B cell (primary cell): ENCODE measurements at regions not wholly inside any gene's neighbourhood (a gene's known extent, or its start where the extent isn't known, plus 50 kb on each side); places are given as distances from the start of the nearest gene placed in this dataset.

Source experiments
- ATAC-seq: fragments of 200-7000 bp; cut with Tn5 transposase; one replicate; pipeline ENCODE4 v1.10.0; 2021; ENCODE audit warnings: low read depth, mild to moderate bottlenecking, moderate number of reproducible peaks, moderate library complexity
- CTCF ChIA-PET: fragments of 350-600 bp; sonication (Branson Sonifier 250); formaldehyde crosslinking; loops from one replicate; lab custom pipeline; 2021; ENCODE audit warnings: antibody characterized with exemption, inconsistent platforms; lab: Charles Lee
- POLR2A ChIA-PET: fragments of 350-600 bp; sonication (Branson Sonifier 250); formaldehyde crosslinking; loops from one replicate; lab custom pipeline; 2021; ENCODE audit warnings: antibody characterized with exemption; lab: Charles Lee
- DNase-seq: peaks from one replicate; pipeline ENCODE4 v3.0.0; 2013
- H2AFZ ChIP-seq: 2 replicates; pipeline ENCODE4 v1.6.1; 2012; ENCODE audit warnings: mild to moderate bottlenecking, low read depth, low read length; ENCODE audit not compliant: insufficient read depth, poor library complexity, severe bottlenecking
- H3K27ac ChIP-seq, 2 donors: 1 replicate in 1 of 2; 2 replicates in 1 of 2; pipeline ENCODE4 v1.5.1; 2012 to 2013; ENCODE audit warnings: low read length in 2 of 2, mild to moderate bottlenecking in 2 of 2, moderate library complexity in 1 of 2
- H3K27me3 ChIP-seq, 4 experiments: fragments of 200-600 bp in 1 of 4; sonication (generic) in 1 of 4; replicated peaks in 1 of 4; 1 replicate in 2 of 4; 2 replicates in 2 of 4; pipeline versions ENCODE4 v1.6.1 to v1.7.0; 2013 to 2016; ENCODE audit warnings: low read length in 3 of 4, mild to moderate bottlenecking in 2 of 4, mixed read lengths in 1 of 4, moderate library complexity in 1 of 4; ENCODE audit not compliant: insufficient read depth in 4 of 4, control insufficient read depth in 3 of 4; ENCODE audit errors: control extremely low read depth in 1 of 4
- H3K36me3 ChIP-seq, 2 experiments: replicated peaks in 1 of 2; 1 replicate in 1 of 2; 2 replicates in 1 of 2; pipeline versions ENCODE4 v1.6.1 to v1.7.1; 2013; ENCODE audit warnings: low read length in 1 of 2; ENCODE audit not compliant: insufficient read depth in 2 of 2, control insufficient read depth in 1 of 2; ENCODE audit errors: control extremely low read depth in 1 of 2, extremely low read depth in 1 of 2
- H3K4me1 ChIP-seq, 2 donors: fragments of 200-600 bp in 1 of 2; sonication (generic) in 1 of 2; 1 replicate in 1 of 2; 2 replicates in 1 of 2; pipeline versions ENCODE4 v1.5.1 to v1.6.1; 2013 to 2017; ENCODE audit warnings: low read length in 2 of 2; ENCODE audit not compliant: control insufficient read depth in 2 of 2, insufficient read depth in 2 of 2
- H3K4me2 ChIP-seq: replicated peaks from 2 replicates; pipeline ENCODE3; 2012; ENCODE audit warnings: mild to moderate bottlenecking, low read depth, low read length; ENCODE audit not compliant: poor library complexity, severe bottlenecking
- H3K4me3 ChIP-seq, 5 experiments: fragments of 200-600 bp in 1 of 5; sonication (generic) in 1 of 5; 1 replicate in 3 of 5; 2 replicates in 2 of 5; pipeline versions ENCODE4 v1.5.1 to v1.7.0; 2011 to 2016; ENCODE audit warnings: low read length in 4 of 5, mild to moderate bottlenecking in 4 of 5, low read depth in 2 of 5, control low read depth in 1 of 5, moderate library complexity in 1 of 5; ENCODE audit not compliant: insufficient read depth in 1 of 5; ENCODE audit errors: control extremely low read depth in 1 of 5, extremely low read depth in 1 of 5
- H3K79me2 ChIP-seq: fragments of 200-600 bp; sonication (generic); one replicate; pipeline ENCODE4 v1.6.0; 2016; ENCODE audit warnings: low read length; ENCODE audit not compliant: control insufficient read depth, insufficient read depth
- H3K9ac ChIP-seq: fragments of 200-600 bp; sonication (generic); 2 replicates; pipeline ENCODE4 v1.6.1; 2017; ENCODE audit warnings: mild to moderate bottlenecking, low read length, moderate library complexity
- H3K9me3 ChIP-seq, 3 donors: one replicate each; pipeline versions ENCODE4 v1.6.1 to v1.7.1; 2013; ENCODE audit warnings: low read length in 2 of 3; ENCODE audit not compliant: control insufficient read depth in 2 of 3, insufficient read depth in 1 of 3; ENCODE audit errors: control extremely low read depth in 1 of 3
- H4K20me1 ChIP-seq: 2 replicates; pipeline ENCODE4 v1.6.0; 2012; ENCODE audit warnings: mild to moderate bottlenecking, low read length; ENCODE audit not compliant: insufficient read depth, control insufficient read depth, poor library complexity, severe bottlenecking
- H3K27ac Mint-ChIP-seq: one replicate; pipeline ENCODE4 v1.8.0; 2021; ENCODE audit warnings: mixed read lengths
- H3K27me3 Mint-ChIP-seq: one replicate; pipeline ENCODE4 v1.8.0; 2021; ENCODE audit warnings: mixed read lengths
- H3K4me1 Mint-ChIP-seq: one replicate; pipeline ENCODE4 v1.8.0; 2021; ENCODE audit warnings: mixed read lengths
- H3K4me3 Mint-ChIP-seq: one replicate; pipeline ENCODE4 v1.8.0; 2021; ENCODE audit warnings: mixed read lengths
- H3K9me3 Mint-ChIP-seq: one replicate; pipeline ENCODE4 v1.8.0; 2022; ENCODE audit warnings: mixed read lengths; ENCODE audit not compliant: insufficient read depth
- EZH2 ChIP-seq: IDR thresholded peaks from 2 replicates; pipeline ENCODE4 v1.6.1; 2012; ENCODE audit warnings: borderline replicate concordance, low read depth, mild to moderate bottlenecking, moderate library complexity, low read length; ENCODE audit not compliant: insufficient read depth, poor library complexity, severe bottlenecking
- WGBS: methylation state at CpG from one replicate; pipeline ENCODE4 v1.1.5; 2013; ENCODE audit warnings: missing lambda C conversion rate; ENCODE audit not compliant: insufficient coverage; 5-methylcytosine and 5-hydroxymethylcytosine counted together
- intact Hi-C: fragments of 100-400 bp; cut with micrococcal nuclease; formaldehyde crosslinking; loops from one replicate; pipeline ENCODE4 v1.10.0; 2022
- TF ChIP-seq, protein P1 (sequence below): fragments of 200-600 bp; IDR thresholded peaks from one replicate; pipeline ENCODE4 v1.8.0; 2022; ENCODE audit warnings: antibody characterized with exemption, mild to moderate bottlenecking

DNA sequence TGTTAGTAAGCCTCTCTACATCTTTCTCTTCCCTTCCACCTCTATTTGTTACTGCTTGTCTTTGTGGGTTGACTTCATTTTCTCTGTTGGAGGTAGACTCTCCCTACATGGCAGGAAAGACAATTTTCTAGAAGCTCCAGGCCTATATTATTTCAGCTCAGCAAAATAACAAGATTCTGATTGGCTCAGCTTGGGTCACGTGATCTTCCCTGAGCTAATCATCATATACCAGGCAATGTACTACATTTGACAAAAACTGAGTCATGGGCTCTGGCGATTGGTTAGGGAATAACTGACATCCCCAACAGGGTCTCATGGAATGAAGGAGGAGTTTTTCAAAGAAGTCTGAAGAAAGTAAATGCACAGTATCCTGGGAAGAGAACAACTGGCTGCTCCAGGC, 65.6 kb upstream of the NR3C1 start:
- ChIA-PET POLR2A (no interaction called here), CTCF (no interaction called here)
- Mint-ChIP-seq H3K9me3 (no peaks in the 10 kb centered on the region), H3K27ac (no peak overlapping the region), H3K27me3 (no peaks in the 10 kb centered on the region), H3K4me1 (no peaks in the 10 kb centered on the region), H3K4me3 (no peak overlapping the region)
- H3K9me3 ChIP-seq = no peaks in the 10 kb centered on the region
- H3K79me2 ChIP-seq = no peaks in the 10 kb centered on the region
- H3K4me2 ChIP-seq = no peak overlapping the region
- no peaks in the 10 kb centered on the region for H3K4me1 ChIP-seq
- 100% methylated on average over 1 of the region's 2 CpGs for WGBS
- TF ChIP-seq, protein P1, sequence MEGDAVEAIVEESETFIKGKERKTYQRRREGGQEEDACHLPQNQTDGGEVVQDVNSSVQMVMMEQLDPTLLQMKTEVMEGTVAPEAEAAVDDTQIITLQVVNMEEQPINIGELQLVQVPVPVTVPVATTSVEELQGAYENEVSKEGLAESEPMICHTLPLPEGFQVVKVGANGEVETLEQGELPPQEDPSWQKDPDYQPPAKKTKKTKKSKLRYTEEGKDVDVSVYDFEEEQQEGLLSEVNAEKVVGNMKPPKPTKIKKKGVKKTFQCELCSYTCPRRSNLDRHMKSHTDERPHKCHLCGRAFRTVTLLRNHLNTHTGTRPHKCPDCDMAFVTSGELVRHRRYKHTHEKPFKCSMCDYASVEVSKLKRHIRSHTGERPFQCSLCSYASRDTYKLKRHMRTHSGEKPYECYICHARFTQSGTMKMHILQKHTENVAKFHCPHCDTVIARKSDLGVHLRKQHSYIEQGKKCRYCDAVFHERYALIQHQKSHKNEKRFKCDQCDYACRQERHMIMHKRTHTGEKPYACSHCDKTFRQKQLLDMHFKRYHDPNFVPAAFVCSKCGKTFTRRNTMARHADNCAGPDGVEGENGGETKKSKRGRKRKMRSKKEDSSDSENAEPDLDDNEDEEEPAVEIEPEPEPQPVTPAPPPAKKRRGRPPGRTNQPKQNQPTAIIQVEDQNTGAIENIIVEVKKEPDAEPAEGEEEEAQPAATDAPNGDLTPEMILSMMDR = no peak
- no peak for TF ChIP-seq EZH2
- DNase-seq = no peak
- H3K9ac ChIP-seq = no peak overlapping the region
- no peak overlapping the region for H3K27ac ChIP-seq
- no peaks in the 10 kb centered on the region for H4K20me1 ChIP-seq
- intact Hi-C loops = no loop called here
- no peaks in the 10 kb centered on the region for H3K27me3 ChIP-seq
- H3K4me3 ChIP-seq = no peak overlapping the region
- ATAC-seq = no peak
- no peaks in the 10 kb centered on the region for H3K36me3 ChIP-seq
- H2AFZ ChIP-seq = no peak overlapping the region

DNA sequence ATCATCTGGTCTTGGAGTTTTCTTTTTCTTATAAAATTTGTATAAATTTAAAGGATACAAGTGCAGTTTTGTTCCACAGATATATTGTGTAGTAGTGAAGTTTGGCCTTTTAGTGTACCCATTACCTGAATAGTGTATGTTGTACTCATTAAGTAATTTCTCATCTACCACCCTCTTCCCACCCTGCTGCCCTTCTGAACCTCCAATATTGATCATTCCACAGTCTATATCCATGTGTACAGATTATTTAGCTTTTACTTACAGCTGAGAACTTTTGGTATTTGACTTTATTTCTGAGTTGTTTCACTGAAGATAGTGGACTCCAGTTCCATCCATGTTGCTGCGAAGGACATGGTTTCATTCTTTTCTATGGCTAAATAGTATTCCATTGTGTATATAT, 63.1 kb upstream of the NR3C1 start:
- ChIA-PET CTCF (no interaction called here), POLR2A (no interaction called here)
- TF ChIP-seq EZH2 = no peak
- TF ChIP-seq, protein P1 = no peak
- H3K4me1 Mint-ChIP-seq = no peaks in the 10 kb centered on the region
- no peak overlapping the region for H2AFZ ChIP-seq
- H3K9me3 Mint-ChIP-seq = no peaks in the 10 kb centered on the region
- ATAC-seq = no peak
- no peak overlapping the region for H3K9ac ChIP-seq
- H3K4me1 ChIP-seq = no peaks in the 10 kb centered on the region
- no peaks in the 10 kb centered on the region for H3K27me3 ChIP-seq
- H3K4me2 ChIP-seq = no peak overlapping the region
- H3K27me3 Mint-ChIP-seq = no peaks in the 10 kb centered on the region
- H3K36me3 ChIP-seq = no peaks in the 10 kb centered on the region
- no peak overlapping the region for H3K27ac ChIP-seq
- no CpG with 5 or more reads among the region's 1 CpG for WGBS
- H3K79me2 ChIP-seq = no peaks in the 10 kb centered on the region
- no peak overlapping the region for H3K4me3 Mint-ChIP-seq
- no peak for DNase-seq
- no peak overlapping the region for H3K27ac Mint-ChIP-seq
- H3K4me3 ChIP-seq = no peak overlapping the region
- no peaks in the 10 kb centered on the region for H4K20me1 ChIP-seq
- H3K9me3 ChIP-seq = no peaks in the 10 kb centered on the region
- intact Hi-C loops = no loop called here
